ENCODE measurements at regions not wholly inside any gene's neighbourhood (a gene's known extent, or its start where the extent isn't known, plus 50 kb on each side); places are given as distances from the start of the nearest gene placed in this dataset.

DNA sequence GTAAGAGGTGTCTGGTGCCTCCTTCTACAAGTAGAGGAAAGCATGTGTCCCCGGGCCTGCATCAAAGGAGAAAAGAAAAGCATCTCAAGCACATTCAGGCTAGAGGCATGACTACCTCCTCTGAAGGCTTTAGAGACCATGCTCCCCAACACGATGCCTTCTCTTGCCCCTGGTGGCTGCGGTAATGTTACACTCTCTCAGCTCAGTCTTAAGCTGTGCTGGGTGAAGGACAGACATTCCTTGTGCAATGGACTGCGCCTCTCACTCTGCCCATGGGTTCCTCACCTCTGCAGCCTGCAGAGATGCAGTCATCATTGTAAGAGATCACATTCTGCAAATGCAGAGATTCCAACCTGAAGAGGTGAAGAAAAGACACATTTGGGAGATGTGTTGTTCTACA is 148.2 kb upstream of the HNRNPA3 start:
- H3K27ac Mint-ChIP-seq: no peak overlapping the region
- POLR2A ChIA-PET: no interaction called here
- no peaks in the 10 kb centered on the region for H3K4me1 Mint-ChIP-seq
- H3K4me3 Mint-ChIP-seq: no peak overlapping the region
- CTCF ChIA-PET: interaction anchor here (0.8 kb wide), 1 partner anchor 18 kb away, joined by 3 read pairs; no protein-coding TSS in a partner anchor
- H3K9me3 Mint-ChIP-seq: peaks cover 0 to 2% (median 0%) of the 10 kb centered on the region in 5 donors
- Histone ChIP-seq H3K4me1 (ENCODE audit: insufficient read depth, low read length) (no peaks in the 10 kb centered on the region), H3K27ac (ENCODE audit: low read depth, low read length) (no peak overlapping the region), H3K27me3 (ENCODE audit: insufficient read depth, low read length, poor library complexity, severe bottlenecking) (no peaks in the 10 kb centered on the region), H3K9me3 (ENCODE audit: low read length) (no peaks in the 10 kb centered on the region), H3K36me3 (ENCODE audit: insufficient read depth, low read length) (no peaks in the 10 kb centered on the region), H3K4me3 (ENCODE audit: low read length) (no peak overlapping the region)
- no peak for DNase-seq
- H3K27me3 Mint-ChIP-seq: peaks cover 4 to 10% of the 10 kb centered on the region in 2 donors
- no peaks in the 10 kb centered on the region for H3K36me3 Mint-ChIP-seq

DNA sequence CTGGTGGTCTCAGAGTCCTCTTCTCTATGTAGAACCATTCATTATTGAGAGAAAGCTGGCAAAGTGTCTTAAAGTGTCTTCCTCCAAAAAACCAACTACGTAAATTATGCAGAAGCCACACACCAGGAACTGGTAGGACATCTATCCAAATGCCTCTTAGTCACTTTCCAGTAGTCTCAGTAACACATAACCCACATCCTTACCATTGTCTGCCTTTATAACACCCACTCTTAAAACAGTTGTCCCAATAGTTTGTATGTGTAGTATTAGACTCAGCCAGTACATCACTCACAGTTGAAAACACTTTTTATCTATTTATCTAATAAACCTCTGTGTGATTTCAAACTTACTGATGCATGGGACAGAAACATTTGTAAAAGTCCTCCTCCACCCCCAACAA is 143.6 kb upstream of the HNRNPA3 start:
- no peak overlapping the region for H3K27ac Mint-ChIP-seq
- POLR2A ChIA-PET: no interaction called here
- no peaks in the 10 kb centered on the region for H3K27me3 ChIP-seq (ENCODE audit: insufficient read depth, low read length, poor library complexity, severe bottlenecking)

DNA sequence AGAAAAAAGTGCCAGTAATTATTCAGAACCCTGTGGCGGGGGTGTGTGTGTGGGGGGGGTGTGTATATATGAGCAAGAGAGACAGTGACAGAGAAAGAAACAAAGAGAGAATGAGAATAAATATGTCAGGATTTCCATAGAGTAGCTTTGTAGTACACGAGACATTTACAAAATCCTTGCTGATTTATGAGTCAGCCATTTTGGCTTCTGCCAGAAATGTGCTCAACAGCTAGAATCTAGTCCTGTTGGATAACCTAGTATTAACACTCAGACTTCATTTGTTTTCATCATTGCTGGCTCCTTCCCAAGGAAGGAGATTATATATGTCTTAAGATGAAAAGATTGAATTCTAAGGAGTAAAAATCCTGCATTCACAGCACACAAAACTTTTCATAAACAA is 140.5 kb upstream of the HNRNPA3 start:
- DNase-seq: no peak
- H3K4me1 ChIP-seq (ENCODE audit: insufficient read depth, low read length): no peaks in the 10 kb centered on the region
- Mint-ChIP-seq H3K4me3 (no peak overlapping the region), H3K36me3 (peaks cover 0 to 2% (median 0%) of the 10 kb centered on the region in 3 donors), H3K27ac (no peak overlapping the region), H3K4me1 (no peaks in the 10 kb centered on the region), H3K9me3 (no peaks in the 10 kb centered on the region), H3K27me3 (peaks cover 12 to 33% of the 10 kb centered on the region in 2 donors)
- H3K27me3 ChIP-seq (ENCODE audit: insufficient read depth, low read length, poor library complexity, severe bottlenecking): no peaks in the 10 kb centered on the region
- no peaks in the 10 kb centered on the region for H3K9me3 ChIP-seq (ENCODE audit: low read length)
- ChIA-PET POLR2A (no interaction called here), CTCF (interaction anchor here (1.3 to 1.5 kb wide), 2 partner anchors 11 to 77 kb away, joined by 3 read pairs; no protein-coding TSS in a partner anchor)
- H3K36me3 ChIP-seq (ENCODE audit: insufficient read depth, low read length): no peaks in the 10 kb centered on the region
- no peak overlapping the region for H3K27ac ChIP-seq (ENCODE audit: low read depth, low read length)
- H3K4me3 ChIP-seq (ENCODE audit: low read length): no peak overlapping the region

More for the DNA sequence above, 143.6 kb upstream of the HNRNPA3 start:
- Mint-ChIP-seq H3K4me1 (no peaks in the 10 kb centered on the region), H3K36me3 (peaks cover 0 to 2% (median 0%) of the 10 kb centered on the region in 3 donors), H3K9me3 (peaks cover 0 to 2% (median 0%) of the 10 kb centered on the region in 5 donors), H3K27me3 (peaks cover 11 to 18% of the 10 kb centered on the region in 2 donors), H3K4me3 (no peak overlapping the region)
- Histone ChIP-seq H3K36me3 (ENCODE audit: insufficient read depth, low read length) (no peaks in the 10 kb centered on the region), H3K27ac (ENCODE audit: low read depth, low read length) (no peak overlapping the region), H3K4me3 (ENCODE audit: low read length) (no peak overlapping the region), H3K4me1 (ENCODE audit: insufficient read depth, low read length) (no peaks in the 10 kb centered on the region), H3K9me3 (ENCODE audit: low read length) (no peaks in the 10 kb centered on the region)
- CTCF ChIA-PET: no interaction called here
- no peak for DNase-seq

DNA sequence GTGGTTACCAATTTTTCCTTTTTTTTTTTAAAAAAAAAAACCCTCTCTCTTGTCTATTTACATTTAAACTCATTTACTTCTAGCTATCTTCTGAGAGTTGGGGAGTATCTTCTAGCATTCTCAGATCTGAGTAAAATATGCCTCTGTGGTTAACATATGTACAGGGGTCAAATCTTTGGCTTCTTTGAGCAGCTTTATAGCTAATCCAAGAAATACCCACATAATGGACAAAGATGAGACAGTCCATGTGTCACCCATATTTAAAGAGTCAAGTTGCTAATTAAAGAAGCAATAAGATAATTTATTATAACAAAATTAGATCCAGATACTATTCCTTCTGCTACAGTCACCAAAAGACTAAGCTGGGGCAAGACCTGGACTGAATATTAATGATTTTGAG is 139.0 kb upstream of the HNRNPA3 start:
- no peaks in the 10 kb centered on the region for H3K4me1 Mint-ChIP-seq
- Histone ChIP-seq H3K36me3 (ENCODE audit: insufficient read depth, low read length) (no peaks in the 10 kb centered on the region), H3K9me3 (ENCODE audit: low read length) (no peaks in the 10 kb centered on the region), H3K27me3 (ENCODE audit: insufficient read depth, low read length, poor library complexity, severe bottlenecking) (no peaks in the 10 kb centered on the region), H3K27ac (ENCODE audit: low read depth, low read length) (no peak overlapping the region), H3K4me1 (ENCODE audit: insufficient read depth, low read length) (no peaks in the 10 kb centered on the region), H3K4me3 (ENCODE audit: low read length) (no peak overlapping the region)
- POLR2A ChIA-PET: no interaction called here
- no peaks in the 10 kb centered on the region for H3K9me3 Mint-ChIP-seq
- peaks cover 0 to 2% (median 0%) of the 10 kb centered on the region in 3 donors for H3K36me3 Mint-ChIP-seq
- DNase-seq: no peak
- H3K27me3 Mint-ChIP-seq: peaks cover 10 to 38% of the 10 kb centered on the region in 2 donors
- H3K4me3 Mint-ChIP-seq: no peak overlapping the region
- CTCF ChIA-PET: no interaction called here
- no peak overlapping the region for H3K27ac Mint-ChIP-seq

DNA sequence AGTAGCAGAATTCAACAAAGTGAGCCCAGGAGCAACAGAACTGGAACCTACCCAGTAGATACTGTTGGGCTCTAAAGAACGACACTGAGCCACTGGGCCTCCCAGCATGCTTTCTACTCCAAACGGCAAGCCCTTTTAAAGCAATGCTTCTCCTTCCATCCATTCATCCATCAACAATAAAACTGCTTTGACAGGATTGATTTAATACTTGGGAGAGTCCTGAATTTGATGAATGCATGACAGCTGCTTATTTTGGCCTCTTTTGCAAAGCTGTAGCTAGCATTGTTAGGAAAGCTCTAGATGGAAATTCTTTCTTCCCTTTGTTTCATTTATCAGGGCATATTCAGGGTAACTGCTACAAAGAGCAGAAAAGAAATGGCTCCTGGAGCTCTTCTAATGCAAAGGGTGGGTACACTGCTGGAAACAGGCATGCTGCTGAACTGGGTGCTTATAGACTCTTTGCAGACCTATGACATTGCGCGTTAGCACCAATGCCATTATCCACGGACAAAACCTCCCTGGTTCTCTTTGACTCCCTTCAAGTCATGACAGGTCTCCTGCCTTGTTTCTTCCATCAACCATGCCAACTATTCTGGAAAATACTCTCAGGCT is 138.4 kb upstream of the HNRNPA3 start:
- Histone ChIP-seq H3K4me1 (ENCODE audit: insufficient read depth, low read length) (no peaks in the 10 kb centered on the region), H3K36me3 (ENCODE audit: insufficient read depth, low read length) (no peaks in the 10 kb centered on the region), H3K9me3 (ENCODE audit: low read length) (no peaks in the 10 kb centered on the region), H3K27me3 (ENCODE audit: insufficient read depth, low read length, poor library complexity, severe bottlenecking) (no peaks in the 10 kb centered on the region), H3K4me3 (ENCODE audit: low read length) (no peak overlapping the region), H3K27ac (ENCODE audit: low read depth, low read length) (no peak overlapping the region)
- POLR2A ChIA-PET: no interaction called here
- CTCF ChIA-PET: no interaction called here
- H3K4me3 Mint-ChIP-seq: no peak overlapping the region
- H3K27ac Mint-ChIP-seq: no peak overlapping the region
- no peak for DNase-seq
- peaks cover 0 to 5% (median 2%) of the 10 kb centered on the region in 3 donors for H3K36me3 Mint-ChIP-seq
- H3K9me3 Mint-ChIP-seq: no peaks in the 10 kb centered on the region
- H3K27me3 Mint-ChIP-seq: peaks cover 7 to 43% of the 10 kb centered on the region in 2 donors
- H3K4me1 Mint-ChIP-seq: no peaks in the 10 kb centered on the region

DNA sequence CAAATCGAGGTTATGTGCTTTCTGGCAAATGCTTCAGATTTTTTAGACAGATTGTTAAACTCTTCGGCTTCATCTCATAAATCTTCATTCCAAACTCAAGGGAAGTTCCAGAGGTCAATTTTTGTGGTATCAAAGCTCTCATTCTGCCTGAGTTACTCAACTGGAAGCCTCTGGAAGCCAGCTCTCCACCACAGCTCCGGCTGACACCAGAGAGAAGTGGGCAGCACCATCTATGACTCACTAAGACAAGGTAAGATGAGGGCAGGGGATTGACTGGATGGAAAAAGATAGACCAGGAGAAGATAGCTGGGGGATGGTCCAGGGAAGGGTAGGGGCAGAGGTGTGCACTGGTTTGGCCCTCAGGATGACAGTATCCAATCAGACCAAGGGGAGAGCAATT is 137.3 kb upstream of the HNRNPA3 start:
- no peak overlapping the region for H3K27ac ChIP-seq (ENCODE audit: low read depth, low read length)
- Mint-ChIP-seq H3K36me3 (peaks cover 0 to 5% (median 2%) of the 10 kb centered on the region in 3 donors), H3K4me3 (no peak overlapping the region), H3K27ac (peak overlapping the region in 1 of 8 donors; percentile 78), H3K4me1 (no peaks in the 10 kb centered on the region), H3K9me3 (no peaks in the 10 kb centered on the region), H3K27me3 (peaks cover 4 to 49% of the 10 kb centered on the region in 2 donors)
- no peaks in the 10 kb centered on the region for H3K27me3 ChIP-seq (ENCODE audit: insufficient read depth, low read length, poor library complexity, severe bottlenecking)
- CTCF ChIA-PET: no interaction called here
- H3K36me3 ChIP-seq (ENCODE audit: insufficient read depth, low read length): no peaks in the 10 kb centered on the region
- DNase-seq: no peak
- no peak overlapping the region for H3K4me3 ChIP-seq (ENCODE audit: low read length)
- no peaks in the 10 kb centered on the region for H3K9me3 ChIP-seq (ENCODE audit: low read length)
- POLR2A ChIA-PET: no interaction called here
- no peaks in the 10 kb centered on the region for H3K4me1 ChIP-seq (ENCODE audit: insufficient read depth, low read length)

DNA sequence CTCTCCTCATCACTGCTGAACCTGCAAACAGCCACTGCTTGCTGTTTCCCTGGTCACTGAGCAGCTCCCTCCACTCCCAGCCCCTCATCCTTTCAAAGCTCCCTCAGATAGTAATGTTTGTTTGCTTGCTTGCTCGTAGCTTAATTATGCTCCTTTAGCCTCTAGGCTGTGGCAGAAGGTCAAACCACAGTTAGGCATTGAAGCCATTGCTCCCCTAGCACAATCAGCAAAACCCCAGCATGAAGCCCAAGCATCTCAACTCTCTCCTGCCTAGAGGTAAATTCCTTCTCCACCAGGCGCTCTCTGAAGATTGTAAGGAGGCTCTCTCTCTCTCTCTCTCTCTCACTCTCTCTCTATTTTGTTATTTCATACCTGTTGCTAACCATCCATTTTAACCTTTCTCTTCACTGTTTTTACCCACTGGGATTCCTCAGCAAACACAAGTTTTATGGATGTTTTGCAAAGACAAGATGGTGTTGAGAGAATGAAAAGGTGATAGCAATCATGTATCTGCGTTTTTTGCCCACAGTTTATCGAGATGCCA is 135.9 kb upstream of the HNRNPA3 start:
- Histone ChIP-seq H3K36me3 (ENCODE audit: insufficient read depth, low read length) (no peaks in the 10 kb centered on the region), H3K9me3 (ENCODE audit: low read length) (no peaks in the 10 kb centered on the region), H3K27me3 (ENCODE audit: insufficient read depth, low read length, poor library complexity, severe bottlenecking) (no peaks in the 10 kb centered on the region), H3K4me1 (ENCODE audit: insufficient read depth, low read length) (no peaks in the 10 kb centered on the region), H3K27ac (ENCODE audit: low read depth, low read length) (no peak overlapping the region), H3K4me3 (ENCODE audit: low read length) (no peak overlapping the region)
- Mint-ChIP-seq H3K36me3 (peaks cover 0 to 10% (median 2%) of the 10 kb centered on the region in 3 donors), H3K4me3 (no peak overlapping the region), H3K9me3 (no peaks in the 10 kb centered on the region), H3K27ac (no peak overlapping the region), H3K27me3 (peaks cover 1 to 45% of the 10 kb centered on the region in 2 donors), H3K4me1 (no peaks in the 10 kb centered on the region)
- no peak for DNase-seq
- POLR2A ChIA-PET: no interaction called here
- CTCF ChIA-PET: no interaction called here

DNA sequence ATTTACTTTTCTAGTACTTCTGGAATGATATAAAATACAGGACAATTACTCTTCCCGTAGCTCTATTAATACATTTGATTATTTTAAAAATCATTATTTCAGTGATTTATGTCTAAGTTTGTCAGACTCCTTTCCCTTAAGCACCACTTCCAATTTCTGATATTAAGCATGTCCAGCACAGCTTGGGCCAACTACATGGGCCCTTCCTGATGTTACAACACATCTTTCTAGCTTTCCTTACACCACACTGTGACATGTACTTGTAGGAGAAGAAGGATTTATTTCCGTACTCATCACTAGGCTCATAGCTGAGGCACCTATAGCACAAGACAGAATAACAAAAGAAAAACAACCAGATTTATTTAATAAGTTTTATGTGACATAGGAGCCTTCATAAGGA is 134.8 kb upstream of the HNRNPA3 start:
- H3K36me3 Mint-ChIP-seq: peaks cover 0 to 10% (median 2%) of the 10 kb centered on the region in 3 donors
- no peaks in the 10 kb centered on the region for H3K9me3 Mint-ChIP-seq
- CTCF ChIA-PET: no interaction called here
- H3K27ac Mint-ChIP-seq: no peak overlapping the region
- no peak for DNase-seq
- Histone ChIP-seq H3K4me3 (ENCODE audit: low read length) (no peak overlapping the region), H3K27ac (ENCODE audit: low read depth, low read length) (no peak overlapping the region), H3K9me3 (ENCODE audit: low read length) (no peaks in the 10 kb centered on the region), H3K4me1 (ENCODE audit: insufficient read depth, low read length) (no peaks in the 10 kb centered on the region), H3K36me3 (ENCODE audit: insufficient read depth, low read length) (no peaks in the 10 kb centered on the region), H3K27me3 (ENCODE audit: insufficient read depth, low read length, poor library complexity, severe bottlenecking) (no peaks in the 10 kb centered on the region)
- no peak overlapping the region for H3K4me3 Mint-ChIP-seq
- POLR2A ChIA-PET: no interaction called here
- no peaks in the 10 kb centered on the region for H3K4me1 Mint-ChIP-seq
- H3K27me3 Mint-ChIP-seq: peaks cover 1 to 42% of the 10 kb centered on the region in 2 donors
